GM21717 (cell line): ENCODE measurements at regions not wholly inside any gene's neighbourhood (a gene's known extent, or its start where the extent isn't known, plus 50 kb on each side); places are given as distances from the start of the nearest gene placed in this dataset.
"Not testable (repeated sequence)": the region's sequence is repeated elsewhere in the genome, so short reads cannot be mapped to it uniquely, and the experiment has no call there.

Experiments
- ATAC-seq: cut with Tn5 transposase; IDR thresholded peaks from one replicate; pipeline ENCODE4 v1.9.1; 2021; ENCODE audit warnings: mild to moderate bottlenecking, moderate library complexity; ENCODE audit not compliant: unreplicated experiment

DNA sequence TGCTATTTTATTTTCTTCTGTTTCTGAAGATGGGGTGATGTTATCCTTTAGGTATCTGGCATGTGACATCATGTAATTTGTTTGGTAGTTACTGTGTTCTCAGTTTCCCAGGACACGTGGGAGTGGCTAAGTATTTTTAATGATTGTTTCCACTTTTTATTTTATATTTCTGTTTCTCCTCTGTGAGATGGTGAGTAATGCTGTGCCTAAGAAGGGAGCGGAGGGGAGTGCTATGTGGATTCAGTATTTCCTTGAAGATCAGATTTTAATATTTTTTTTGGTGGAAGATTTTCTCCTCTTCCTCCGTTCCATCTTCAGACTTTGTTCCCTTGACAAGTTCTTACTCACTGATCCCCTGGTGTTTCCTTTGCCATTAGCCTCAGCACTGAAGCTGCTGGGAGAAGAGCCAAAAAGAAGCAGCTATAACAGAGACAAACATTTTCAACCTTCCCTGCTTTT is 180.0 kb upstream of the MMADHC start:
- no peak for ATAC-seq

DNA sequence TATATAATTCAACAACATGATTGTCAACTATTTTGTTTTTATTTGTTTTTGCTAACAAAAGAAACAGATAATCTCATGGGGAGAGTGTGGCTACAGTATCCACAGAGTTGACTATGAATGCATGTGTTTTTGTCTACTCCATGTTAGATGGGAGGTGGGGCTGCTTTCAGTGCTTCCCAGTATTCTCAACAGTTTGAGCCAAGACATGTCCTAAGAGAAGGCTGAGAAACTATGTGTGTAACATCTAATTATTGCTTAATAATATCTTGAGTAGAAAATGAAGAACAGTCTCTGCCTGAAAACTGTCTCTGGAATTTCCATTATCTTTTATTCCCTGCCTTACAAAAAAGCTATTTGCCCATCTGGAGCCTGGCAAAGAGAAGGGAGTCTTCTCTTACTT is 178.8 kb upstream of the MMADHC start:
- no peak for ATAC-seq

DNA sequence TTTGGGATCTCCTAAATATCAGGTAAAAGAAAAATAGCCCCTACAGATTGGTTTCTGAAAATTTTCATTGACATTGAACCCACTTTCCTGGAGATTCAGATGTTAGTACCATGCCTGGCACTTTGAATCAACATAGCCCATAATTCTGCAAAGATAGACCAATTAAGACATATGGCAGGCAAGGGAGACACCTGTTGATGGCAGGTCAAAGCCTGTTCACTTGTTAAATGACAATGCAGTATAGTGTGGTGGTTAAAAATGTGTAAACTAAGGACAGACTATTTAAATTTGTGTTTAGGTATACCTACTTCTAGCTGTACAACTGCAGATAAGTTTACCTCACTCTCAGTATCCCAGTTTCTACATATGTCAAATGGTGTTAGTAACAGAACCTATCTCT is 178.1 kb upstream of the MMADHC start:
- no peak for ATAC-seq

DNA sequence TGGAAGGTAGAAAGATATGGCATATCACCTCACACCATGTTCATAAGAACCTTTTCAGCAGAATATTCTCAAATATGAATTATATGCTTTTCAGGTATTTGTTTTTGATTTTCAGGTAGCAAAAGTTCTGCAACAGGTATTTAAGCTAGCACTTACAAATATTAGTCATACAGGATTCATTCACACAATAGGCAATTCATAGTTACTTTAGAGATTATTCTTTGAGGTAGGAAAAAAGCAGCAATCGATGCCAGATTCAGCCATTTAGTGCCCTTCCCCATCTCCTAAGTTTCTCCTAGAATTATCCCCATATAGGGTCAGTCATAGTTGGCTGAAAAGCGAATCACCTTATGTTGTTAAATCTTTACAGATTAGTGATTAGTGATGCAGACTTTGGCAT is 177.4 kb upstream of the MMADHC start:
- no peak for ATAC-seq

DNA sequence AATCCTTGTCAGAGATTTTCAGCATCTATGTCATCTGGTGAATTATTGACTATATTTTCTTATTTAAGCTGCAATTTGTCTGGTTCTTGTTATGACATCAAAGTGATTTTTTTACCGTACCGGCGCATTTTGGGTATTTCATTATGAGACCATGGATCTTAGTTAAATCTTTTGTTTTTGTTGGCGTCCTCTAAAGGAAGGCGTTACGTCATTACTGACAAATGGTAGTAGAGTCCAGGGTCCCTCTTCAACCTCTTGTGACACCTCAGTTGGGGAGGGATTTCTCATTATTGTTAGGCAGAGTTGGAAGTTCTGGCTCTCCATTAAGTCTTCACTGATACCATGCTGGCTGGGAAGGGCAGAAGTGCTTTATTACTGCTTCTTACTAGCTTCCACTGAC is 175.8 kb upstream of the MMADHC start:
- no peak for ATAC-seq

DNA sequence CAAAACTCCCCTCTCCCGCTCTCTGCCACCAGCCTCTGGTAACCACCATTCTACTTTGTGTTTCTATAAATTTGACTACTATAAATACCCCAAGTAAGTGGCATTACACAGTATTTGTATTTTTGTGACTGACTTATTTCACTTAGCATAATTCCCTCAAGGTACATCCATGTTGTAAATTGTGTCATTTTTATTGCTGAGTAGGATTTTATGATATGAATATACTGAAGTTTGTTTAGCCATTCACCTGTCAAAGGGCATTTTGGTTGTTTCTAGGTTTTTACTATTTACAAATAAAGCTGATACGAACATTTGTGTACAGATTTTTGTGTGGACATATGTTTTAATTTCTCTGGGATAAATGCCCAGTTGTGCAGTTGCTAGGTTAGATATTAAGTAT is 174.0 kb upstream of the MMADHC start:
- no peak for ATAC-seq

DNA sequence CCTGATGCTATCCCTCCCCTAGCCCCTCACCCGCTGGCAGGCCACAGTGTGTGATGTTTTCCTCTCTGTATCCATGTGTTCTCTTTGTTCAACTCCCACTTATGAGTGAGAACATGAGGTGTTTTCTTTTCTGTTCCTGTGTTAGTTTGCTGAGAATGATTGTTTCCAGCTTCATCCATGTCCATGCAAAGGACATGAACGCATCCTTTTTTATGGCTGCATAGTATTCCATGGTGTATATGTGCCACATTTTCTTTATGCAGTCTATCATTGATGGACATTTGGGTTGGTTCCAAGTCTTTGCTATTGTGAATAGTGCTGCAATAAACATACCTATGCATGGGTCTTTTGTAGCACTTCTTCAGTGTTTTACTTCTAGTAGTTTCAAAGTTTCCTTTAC is 171.8 kb upstream of the MMADHC start:
- not testable (repeated sequence) for ATAC-seq

DNA sequence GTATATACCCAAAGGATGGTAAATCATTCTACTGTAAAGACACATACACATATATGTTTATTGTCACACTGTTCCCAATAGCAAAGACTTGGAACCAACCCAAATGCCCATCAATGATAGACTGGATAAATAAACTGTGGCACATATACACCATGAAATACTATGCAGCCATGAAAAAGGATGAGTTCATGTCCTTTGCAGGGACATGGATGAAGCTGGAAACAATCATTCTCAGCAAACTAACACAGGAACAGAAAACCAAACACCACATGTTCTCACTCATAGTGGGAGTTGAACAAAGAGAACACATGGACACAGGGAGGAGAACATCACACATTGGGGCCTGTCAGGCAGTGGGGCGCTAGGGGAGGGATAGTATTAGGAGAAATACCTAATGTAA is 167.1 kb upstream of the MMADHC start:
- not testable (repeated sequence) for ATAC-seq

DNA sequence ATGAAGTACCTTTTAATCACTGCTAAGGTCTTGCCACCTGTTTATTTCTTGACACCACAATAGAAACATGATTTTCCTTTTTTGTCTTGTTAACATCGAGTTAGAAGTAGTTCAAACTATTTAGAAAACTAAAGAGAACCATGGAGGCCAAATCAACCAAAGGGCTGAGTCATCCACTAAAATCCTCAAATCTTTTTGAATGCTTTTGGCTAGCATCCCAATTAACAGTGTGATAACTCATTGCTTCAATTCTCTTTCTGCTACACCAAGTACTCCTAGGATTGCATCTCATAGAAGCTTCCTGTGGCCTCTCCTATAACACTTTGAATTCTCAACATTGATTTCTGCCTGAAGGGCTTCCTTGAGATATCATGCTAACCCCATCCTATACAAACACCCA is 159.9 kb upstream of the MMADHC start:
- no peak for ATAC-seq

DNA sequence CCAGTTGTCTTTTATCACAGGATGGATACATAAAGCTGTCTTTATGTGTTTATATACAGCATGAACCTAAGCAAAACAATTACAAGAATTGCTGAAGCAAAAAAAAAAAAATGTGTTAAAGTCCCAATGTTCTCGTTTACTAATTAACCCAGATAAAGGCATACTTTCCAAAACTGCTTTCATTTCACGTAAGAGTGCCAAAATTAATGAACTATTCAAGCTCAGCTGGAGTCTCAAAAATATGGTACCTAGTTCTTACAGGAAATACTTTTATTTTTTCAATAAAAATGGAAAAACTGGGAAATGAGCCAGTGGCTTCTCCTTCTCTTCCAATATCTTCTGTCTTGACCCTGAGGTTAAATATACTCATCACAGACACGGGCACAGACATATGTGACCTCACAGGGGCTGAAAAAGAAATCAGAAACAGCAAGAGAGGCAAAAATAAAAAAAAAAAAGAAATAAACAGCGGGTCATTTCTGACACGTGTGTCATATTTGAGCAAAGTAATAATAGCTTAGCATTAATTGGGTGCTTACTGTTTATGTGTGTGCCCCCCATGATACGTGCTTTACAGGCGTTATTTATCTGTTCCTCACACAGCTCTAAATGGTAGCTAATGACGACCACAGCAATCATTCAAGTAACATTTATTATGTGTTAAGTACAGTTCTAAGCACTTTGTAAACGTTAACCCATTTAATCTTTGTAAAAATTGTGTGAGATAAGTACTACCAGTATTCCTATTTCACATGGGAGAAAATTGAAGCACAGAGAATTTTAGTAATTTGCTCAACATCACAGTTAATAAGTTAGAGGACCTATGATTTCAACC is 158.0 kb upstream of the MMADHC start:
- ATAC-seq, result no peak

DNA sequence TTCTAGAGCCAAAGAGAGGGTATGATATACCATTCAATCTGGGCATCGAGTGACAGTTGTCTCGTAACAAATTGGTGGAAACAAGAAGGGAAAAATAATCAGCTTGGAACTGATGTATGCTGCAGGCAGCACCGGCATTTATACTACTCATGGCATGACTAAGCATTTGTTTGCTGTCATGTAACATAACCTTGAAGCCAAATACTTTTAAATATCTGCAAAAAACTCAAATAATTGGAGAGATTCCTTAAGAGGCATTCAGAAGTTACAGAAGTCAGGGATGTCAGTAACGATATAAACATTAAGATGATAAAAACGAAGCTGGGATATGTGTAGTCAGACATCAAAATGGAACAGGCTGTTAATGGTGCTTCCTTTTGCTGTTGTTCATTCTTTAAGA is 157.3 kb upstream of the MMADHC start:
- no peak for ATAC-seq

DNA sequence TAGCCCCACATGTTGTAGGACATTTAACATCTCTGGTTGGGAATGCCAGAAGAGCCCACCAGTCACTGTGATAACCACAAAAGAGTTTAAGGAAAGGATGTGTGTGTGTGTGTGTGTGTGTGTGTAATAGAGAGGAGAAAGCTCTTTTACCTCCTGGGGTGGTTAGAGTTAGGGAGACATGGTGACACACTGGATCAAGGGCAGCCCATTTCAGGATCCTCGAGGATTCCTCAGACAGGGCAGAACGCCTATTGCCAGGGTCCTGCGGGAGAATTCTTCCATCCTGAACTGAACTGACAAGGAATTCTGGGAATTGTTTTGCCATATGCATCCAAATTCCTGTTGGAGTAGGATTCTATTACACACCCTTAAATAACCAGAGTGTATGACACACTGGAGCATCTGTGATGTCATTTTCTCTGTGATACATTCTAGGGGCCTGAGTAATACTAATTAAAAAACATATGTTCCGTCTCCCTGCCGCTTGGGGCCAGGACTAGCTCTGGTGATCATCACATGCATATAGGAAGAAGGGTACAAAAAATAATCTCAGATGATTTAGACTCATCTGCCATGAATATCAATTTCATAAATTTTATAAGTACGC is 156.4 kb upstream of the MMADHC start:
- no peak for ATAC-seq

DNA sequence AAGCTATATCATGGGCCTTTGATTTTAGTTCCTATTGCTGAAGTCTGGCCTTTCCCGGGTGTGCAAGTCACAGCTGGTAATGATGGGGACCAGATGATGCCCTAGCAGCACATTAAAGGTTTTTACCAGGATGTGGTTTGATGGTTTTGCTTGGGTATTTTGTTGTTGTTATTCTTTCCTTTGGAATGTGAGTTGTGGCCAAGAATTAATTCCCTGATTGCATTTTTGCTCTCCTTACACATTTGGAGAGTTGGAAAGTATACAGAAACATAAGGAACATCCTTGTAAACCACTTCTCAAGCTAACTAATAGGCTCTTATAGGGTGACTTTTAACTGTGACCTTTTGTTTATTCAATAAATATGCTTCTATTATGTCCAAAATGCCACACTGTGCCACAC is 154.1 kb upstream of the MMADHC start:
- no peak for ATAC-seq

DNA sequence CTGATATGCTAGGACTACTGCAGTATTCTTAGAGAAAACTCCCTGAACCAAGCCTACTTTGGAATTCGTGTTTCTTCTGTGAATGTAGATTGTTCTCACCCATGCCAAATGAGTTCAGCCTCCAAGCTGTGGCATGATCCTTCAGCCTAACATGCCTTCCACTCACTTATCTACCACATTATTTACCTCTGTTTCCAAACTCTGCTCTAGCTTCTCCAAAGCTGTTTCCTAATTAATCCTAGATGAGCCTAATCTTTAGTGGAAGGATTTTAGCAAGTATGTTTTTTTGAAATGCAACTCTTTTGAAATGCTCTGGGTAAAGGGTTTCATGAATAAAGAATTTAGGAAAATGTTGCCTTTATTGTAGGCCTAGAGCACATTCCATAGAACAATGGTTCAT is 152.9 kb upstream of the MMADHC start:
- ATAC-seq, result no peak

DNA sequence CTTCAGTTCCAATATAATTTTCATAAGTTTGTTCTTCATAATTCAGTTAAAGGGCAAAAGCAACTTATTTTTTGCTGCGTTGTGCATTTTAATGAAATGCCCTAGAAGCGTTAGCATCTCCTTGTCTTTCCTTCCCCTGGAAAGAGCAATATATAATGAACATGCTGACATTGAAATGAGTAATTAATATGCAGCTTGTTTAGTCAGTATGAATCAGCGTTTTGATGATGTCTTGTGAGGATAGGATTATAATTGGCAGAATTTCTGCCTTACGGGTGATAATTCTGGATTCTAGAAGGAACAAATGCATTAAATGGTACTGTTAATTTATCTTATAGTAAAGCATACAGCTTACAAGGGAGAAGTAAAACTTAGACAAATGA is 152.3 kb upstream of the MMADHC start:
- no peak for ATAC-seq

DNA sequence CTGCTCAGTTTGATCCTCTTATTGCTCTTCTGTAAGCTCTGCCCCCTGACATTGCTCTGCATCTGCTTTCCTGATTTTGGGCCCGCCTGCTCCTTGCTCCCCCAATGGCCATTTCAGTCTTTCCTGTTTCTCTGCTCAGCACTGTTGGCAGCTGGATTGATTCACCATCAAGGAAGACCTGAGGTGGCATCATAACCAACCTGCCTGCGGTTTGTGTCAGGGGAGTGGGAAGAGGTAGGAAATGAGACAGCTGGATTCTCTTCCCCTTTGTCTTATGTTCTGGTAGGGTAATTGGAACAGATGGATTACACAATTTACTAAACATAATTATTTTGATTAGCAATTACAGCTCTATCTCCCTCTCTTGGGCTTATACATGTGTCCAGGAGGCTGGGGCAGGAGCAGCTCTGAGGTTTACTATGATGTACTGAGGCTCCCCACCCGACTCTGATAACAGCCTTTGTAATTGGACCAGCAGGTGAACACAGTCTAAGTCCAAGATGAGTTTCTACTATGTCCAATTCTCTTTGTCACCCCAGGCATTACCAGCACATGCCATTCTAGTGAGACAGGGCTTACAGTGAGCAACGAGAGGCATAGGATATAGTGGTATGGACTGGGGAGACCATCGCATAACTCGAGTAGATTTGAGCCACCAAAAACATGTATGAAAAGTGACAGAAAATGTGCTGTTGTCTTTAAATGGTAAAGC is 151.8 kb upstream of the MMADHC start:
- ATAC-seq, result no peak

DNA sequence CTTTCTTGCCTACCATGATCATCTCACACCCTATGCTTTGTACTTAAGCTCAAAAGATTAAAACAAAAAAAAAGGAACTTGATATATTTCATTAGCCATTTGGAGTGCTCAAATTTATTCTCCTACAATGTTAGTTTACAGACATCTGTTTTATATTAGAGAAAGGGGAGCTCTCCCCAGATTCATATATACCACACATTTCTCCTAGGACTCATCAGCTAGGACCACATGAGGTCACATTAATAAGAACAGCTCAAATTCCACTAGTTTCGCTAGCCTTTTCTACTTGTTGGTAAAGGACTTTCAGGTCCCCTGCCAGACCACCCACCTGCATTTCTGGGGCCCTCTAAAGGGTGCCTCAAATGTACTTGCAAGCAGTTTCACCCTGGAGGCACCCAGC is 151.2 kb upstream of the MMADHC start:
- ATAC-seq, result no peak

DNA sequence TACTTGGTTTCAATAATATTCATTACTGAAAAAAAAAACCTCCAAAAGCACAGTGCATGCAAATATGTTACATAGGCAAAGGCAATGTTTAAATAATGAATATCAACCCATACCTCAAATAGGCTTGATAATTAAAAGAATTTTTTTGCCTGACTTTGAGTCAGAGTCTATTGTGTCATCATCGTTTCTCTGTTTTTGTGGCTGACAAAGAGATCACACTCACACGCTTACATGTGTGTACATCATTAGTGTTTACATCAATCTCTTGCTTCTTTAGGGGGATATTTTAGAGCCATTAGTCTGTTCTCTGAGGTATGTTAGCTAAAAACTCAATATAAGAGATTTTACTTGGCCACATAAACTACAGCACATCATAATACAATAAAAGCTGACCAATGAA is 150.3 kb upstream of the MMADHC start:
- no peak for ATAC-seq

DNA sequence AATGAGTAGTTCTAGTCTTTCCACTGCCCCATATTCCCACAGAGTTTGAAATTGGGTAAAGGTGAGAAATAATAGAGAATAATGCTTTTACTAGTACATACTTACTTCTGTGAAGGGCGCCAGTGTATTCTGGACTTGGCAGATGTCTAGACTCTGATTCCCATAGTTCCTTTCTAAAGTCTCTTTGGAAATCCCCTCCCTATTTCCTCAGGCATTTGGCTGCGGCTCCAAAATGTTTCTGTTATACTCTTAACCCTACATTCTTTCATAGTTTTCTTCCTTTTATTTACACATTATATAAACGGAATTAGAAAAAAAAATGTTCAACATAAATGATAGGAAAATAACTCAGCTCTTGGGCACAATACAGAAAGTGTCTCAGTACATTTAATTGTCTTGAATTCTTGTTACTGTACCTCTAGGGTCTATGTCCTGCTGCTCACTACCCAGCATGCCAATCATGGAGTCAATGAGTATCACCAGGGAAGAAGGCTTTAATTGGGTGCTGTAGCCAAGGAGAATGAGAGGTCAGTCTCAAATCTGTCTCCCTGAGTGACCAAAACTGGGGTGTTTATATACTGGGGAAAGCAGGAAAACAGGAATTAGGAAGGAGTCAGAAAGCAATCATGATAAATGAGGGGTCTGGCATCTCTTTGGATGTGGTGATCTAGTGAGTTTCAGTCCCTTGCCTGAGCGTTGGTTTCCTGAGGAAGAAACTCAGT is 147.8 kb upstream of the MMADHC start:
- ATAC-seq, result no peak

DNA sequence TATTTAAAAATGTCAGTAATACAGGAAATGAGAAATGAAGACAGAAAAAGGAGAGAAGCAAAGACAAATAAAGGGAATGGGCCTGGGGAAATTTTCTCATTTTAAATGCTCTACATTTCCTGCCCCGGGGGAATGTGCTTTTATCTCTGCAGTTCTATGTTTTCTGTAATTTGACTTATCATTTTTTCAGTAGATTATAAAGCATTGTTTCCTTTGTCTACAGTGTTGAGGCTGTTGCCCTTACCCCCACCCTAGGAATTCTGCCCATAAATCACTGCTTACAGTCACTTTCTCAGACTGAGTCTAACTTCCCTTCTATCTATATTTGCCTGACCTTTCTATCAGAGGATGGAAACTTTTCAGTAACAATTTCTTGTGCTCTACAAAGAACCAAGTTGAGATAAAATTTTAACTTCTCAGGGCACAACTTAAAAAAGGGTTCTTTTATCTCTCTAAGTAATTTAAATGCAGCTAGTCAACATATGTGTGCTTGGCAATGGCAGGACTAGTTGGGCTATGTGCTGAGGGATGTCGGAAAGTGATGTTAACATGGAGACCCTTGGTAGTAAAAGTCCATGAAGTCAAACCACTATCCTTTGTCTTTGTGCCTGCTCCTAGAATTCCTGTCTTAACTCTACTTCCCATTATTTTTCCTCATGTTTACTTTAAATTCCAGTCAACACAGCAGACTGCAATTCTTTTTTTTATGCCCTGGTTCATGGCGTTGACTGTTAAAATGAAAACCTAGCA is 146.5 kb upstream of the MMADHC start:
- no peak for ATAC-seq
